ENCODE measurements at regions not wholly inside any gene's neighbourhood (a gene's known extent, or its start where the extent isn't known, plus 50 kb on each side); places are given as distances from the start of the nearest gene placed in this dataset.

DNA sequence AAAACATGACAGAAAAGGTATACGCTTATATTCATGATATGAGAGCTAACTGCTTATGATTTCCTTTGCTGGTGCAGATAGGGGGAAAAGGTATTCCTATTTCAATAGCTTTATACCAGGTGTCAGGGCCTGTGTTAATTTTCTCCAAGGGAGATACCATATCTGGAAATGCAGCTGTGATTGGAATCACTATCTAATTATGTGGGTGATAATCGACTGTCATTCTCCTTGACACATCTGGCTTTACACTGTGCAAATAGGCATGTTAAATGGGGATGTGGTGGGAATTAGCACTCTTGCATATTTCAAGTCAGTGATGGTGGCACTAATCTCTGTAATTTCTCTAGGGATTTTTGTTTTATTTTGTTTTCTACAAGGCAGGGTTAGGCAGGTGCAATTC lies 611.1 kb downstream of the CDH9 start:
- TF ChIP-seq, protein P1, sequence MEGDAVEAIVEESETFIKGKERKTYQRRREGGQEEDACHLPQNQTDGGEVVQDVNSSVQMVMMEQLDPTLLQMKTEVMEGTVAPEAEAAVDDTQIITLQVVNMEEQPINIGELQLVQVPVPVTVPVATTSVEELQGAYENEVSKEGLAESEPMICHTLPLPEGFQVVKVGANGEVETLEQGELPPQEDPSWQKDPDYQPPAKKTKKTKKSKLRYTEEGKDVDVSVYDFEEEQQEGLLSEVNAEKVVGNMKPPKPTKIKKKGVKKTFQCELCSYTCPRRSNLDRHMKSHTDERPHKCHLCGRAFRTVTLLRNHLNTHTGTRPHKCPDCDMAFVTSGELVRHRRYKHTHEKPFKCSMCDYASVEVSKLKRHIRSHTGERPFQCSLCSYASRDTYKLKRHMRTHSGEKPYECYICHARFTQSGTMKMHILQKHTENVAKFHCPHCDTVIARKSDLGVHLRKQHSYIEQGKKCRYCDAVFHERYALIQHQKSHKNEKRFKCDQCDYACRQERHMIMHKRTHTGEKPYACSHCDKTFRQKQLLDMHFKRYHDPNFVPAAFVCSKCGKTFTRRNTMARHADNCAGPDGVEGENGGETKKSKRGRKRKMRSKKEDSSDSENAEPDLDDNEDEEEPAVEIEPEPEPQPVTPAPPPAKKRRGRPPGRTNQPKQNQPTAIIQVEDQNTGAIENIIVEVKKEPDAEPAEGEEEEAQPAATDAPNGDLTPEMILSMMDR (IDR thresholded peaks at IDR 0.05; ENCODE audit: low read depth, low read length), result no peak
- in situ Hi-C loops (cut with HindIII; ENCODE audit: low sequenced_read_pairs), result no loop called here
- DNase-seq (ENCODE audit: low read depth, low spot score), result no peak
- H3K4me3 ChIP-seq (ENCODE audit: low read depth, low read length), result no peak overlapping the region

DNA sequence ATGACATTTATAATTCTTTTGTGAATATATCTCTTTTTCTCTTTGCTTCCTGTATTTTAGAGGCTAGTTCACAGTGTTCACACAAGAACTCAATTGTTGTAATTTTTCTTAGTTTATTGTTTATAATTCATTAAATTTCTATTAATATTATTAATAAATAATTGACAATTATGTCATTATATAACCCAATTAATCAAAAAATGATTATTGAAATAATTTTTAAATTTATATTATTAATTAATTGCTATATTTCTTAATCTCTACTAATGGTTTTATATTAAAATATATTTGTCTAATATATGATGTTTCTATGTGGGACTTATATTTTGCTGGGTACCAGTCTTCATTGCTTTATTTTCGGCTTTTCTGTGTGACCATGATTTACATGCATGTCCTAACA lies 618.4 kb downstream of the CDH9 start:
- TF ChIP-seq, protein P1 (IDR thresholded peaks at IDR 0.05; ENCODE audit: low read depth, low read length), result no peak
- no peak overlapping the region for H3K4me3 ChIP-seq (ENCODE audit: low read depth, low read length)
- in situ Hi-C loops (cut with HindIII; ENCODE audit: low sequenced_read_pairs), result no loop called here
- no peak for DNase-seq (ENCODE audit: low read depth, low spot score)

GRCh38 chr5:26416911-26417310 lies 621.5 kb downstream of the CDH9 start:
- TF ChIP-seq, protein P1 (IDR thresholded peaks at IDR 0.05; ENCODE audit: low read depth, low read length), result no peak
- H3K4me3 ChIP-seq (ENCODE audit: low read depth, low read length), result no peak overlapping the region
- in situ Hi-C loops (cut with HindIII; ENCODE audit: low sequenced_read_pairs), result no loop called here
- no peak for DNase-seq (ENCODE audit: low read depth, low spot score)

- in situ Hi-C loops (cut with HindIII; ENCODE audit: low sequenced_read_pairs), result no loop called here
- no peak overlapping the region for H3K4me3 ChIP-seq (ENCODE audit: low read depth, low read length)
- TF ChIP-seq, protein P1 (IDR thresholded peaks at IDR 0.05; ENCODE audit: low read depth, low read length), result no peak
- DNase-seq (ENCODE audit: low read depth, low spot score), result no peak
Measured at GRCh38 chr5:26415987-26416779, 622.2 kb downstream of the CDH9 start.

- in situ Hi-C loops (cut with HindIII; ENCODE audit: low sequenced_read_pairs), result no loop called here
- TF ChIP-seq, protein P1 (IDR thresholded peaks at IDR 0.05; ENCODE audit: low read depth, low read length), result no peak
- DNase-seq (ENCODE audit: low read depth, low spot score), result peak; percentile 12
- H3K4me3 ChIP-seq (ENCODE audit: low read depth, low read length), result no peak overlapping the region
Measured at GRCh38 chr5:26390608-26391007, 647.8 kb downstream of the CDH9 start.

- DNase-seq (ENCODE audit: low read depth, low spot score), result peak; percentile 84
- in situ Hi-C loops (cut with HindIII; ENCODE audit: low sequenced_read_pairs), result no loop called here
- H3K4me3 ChIP-seq (ENCODE audit: low read depth, low read length), result no peak overlapping the region
- TF ChIP-seq, protein P1 (IDR thresholded peaks at IDR 0.05; ENCODE audit: low read depth, low read length), result no peak
Measured at GRCh38 chr5:26388976-26389375, 649.4 kb downstream of the CDH9 start.

Data from astrocyte of the spinal cord (primary cell).